IMR-90 (cell line): ENCODE measurements at regions not wholly inside any gene's neighbourhood (a gene's known extent, or its start where the extent isn't known, plus 50 kb on each side); places are given as distances from the start of the nearest gene placed in this dataset.

Experiments used
- MAFK ChIP-seq: IDR thresholded peaks from 2 replicates; pipeline ENCODE4 v1.6.1; 2012; ENCODE audit warnings: low read depth, low read length, improper control_type of control experiment
- MAZ ChIP-seq: IDR thresholded peaks from 2 replicates; pipeline ENCODE4 v1.6.1; 2012; ENCODE audit warnings: low read depth, mild to moderate bottlenecking, low read length, improper control_type of control experiment, moderate library complexity, borderline replicate concordance
- NFE2L2 ChIP-seq: fragments of 150-350 bp; IDR thresholded peaks from 2 replicates; pipeline ENCODE4 v1.6.1; 2016; ENCODE audit warnings: low read depth, mild to moderate bottlenecking, low read length
- POLR2A ChIP-seq: IDR thresholded peaks from 2 replicates; pipeline ENCODE4 v1.6.1; 2012; ENCODE audit warnings: mild to moderate bottlenecking, low read depth, low read length
- RAD21 ChIP-seq: IDR thresholded peaks from 2 replicates; pipeline ENCODE4 v1.6.1; 2012; ENCODE audit warnings: low read length, improper control_type of control experiment
- RFX5 ChIP-seq: IDR thresholded peaks from 2 replicates; pipeline ENCODE4 v1.8.0; 2012; ENCODE audit warnings: low read depth, mild to moderate bottlenecking, low read length, moderate library complexity
- SMC3 ChIP-seq: fragments of 150-350 bp; IDR thresholded peaks from 2 replicates; pipeline ENCODE4 v1.6.1; 2016; ENCODE audit warnings: low read depth, mild to moderate bottlenecking, antibody characterized with exemption, low read length, moderate library complexity
- TF ChIP-seq, protein P1 (sequence below): conservative IDR thresholded peaks from 2 replicates; pipeline ENCODE4 v1.5.1; 2012; ENCODE audit warnings: mild to moderate bottlenecking, low read depth, low read length, improper control_type of control experiment
- TF ChIP-seq, protein P2 (sequence below): fragments of 150-350 bp; IDR thresholded peaks from 2 replicates; pipeline ENCODE4 v1.6.1; 2017; ENCODE audit warnings: mild to moderate bottlenecking, antibody characterized with exemption, low read length, low read depth
- TF ChIP-seq, protein P3 (sequence below): fragments of 150-350 bp; IDR thresholded peaks from 2 replicates; pipeline ENCODE4 v1.6.1; 2016; ENCODE audit warnings: low read depth, mild to moderate bottlenecking, low read length, moderate library complexity, borderline replicate concordance

DNA sequence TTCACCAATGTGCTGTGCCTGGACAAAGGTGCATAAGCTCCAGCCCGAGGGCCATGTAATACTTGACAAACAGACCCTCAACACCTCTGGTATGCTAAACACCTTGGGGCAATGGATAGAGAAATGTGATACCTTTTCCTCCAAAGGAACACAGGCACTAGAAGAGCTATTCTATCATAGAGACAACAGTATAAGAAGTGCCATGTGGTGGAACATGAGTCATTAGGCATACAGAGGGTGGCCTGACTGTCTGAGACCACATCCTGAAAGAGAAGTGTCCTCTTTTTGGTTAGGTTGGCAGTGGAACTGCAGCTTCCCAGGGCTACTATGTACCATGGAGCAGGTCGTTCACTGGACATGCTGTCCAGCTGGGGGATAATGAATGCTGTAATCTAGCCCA lies 153.9 kb downstream of the INSIG2 start:
- TF ChIP-seq MAFK (no peak), NFE2L2 (no peak), POLR2A (no peak), RAD21 (no peak), SMC3 (no peak), MAZ (no peak), RFX5 (no peak)
- TF ChIP-seq, protein P1, sequence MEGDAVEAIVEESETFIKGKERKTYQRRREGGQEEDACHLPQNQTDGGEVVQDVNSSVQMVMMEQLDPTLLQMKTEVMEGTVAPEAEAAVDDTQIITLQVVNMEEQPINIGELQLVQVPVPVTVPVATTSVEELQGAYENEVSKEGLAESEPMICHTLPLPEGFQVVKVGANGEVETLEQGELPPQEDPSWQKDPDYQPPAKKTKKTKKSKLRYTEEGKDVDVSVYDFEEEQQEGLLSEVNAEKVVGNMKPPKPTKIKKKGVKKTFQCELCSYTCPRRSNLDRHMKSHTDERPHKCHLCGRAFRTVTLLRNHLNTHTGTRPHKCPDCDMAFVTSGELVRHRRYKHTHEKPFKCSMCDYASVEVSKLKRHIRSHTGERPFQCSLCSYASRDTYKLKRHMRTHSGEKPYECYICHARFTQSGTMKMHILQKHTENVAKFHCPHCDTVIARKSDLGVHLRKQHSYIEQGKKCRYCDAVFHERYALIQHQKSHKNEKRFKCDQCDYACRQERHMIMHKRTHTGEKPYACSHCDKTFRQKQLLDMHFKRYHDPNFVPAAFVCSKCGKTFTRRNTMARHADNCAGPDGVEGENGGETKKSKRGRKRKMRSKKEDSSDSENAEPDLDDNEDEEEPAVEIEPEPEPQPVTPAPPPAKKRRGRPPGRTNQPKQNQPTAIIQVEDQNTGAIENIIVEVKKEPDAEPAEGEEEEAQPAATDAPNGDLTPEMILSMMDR: no peak
- TF ChIP-seq, protein P2, sequence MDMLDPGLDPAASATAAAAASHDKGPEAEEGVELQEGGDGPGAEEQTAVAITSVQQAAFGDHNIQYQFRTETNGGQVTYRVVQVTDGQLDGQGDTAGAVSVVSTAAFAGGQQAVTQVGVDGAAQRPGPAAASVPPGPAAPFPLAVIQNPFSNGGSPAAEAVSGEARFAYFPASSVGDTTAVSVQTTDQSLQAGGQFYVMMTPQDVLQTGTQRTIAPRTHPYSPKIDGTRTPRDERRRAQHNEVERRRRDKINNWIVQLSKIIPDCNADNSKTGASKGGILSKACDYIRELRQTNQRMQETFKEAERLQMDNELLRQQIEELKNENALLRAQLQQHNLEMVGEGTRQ: no peak
- TF ChIP-seq, protein P3, sequence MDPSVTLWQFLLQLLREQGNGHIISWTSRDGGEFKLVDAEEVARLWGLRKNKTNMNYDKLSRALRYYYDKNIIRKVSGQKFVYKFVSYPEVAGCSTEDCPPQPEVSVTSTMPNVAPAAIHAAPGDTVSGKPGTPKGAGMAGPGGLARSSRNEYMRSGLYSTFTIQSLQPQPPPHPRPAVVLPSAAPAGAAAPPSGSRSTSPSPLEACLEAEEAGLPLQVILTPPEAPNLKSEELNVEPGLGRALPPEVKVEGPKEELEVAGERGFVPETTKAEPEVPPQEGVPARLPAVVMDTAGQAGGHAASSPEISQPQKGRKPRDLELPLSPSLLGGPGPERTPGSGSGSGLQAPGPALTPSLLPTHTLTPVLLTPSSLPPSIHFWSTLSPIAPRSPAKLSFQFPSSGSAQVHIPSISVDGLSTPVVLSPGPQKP: no peak
